ENCODE measurements at regions not wholly inside any gene's neighbourhood (a gene's known extent, or its start where the extent isn't known, plus 50 kb on each side); places are given as distances from the start of the nearest gene placed in this dataset.

DNA sequence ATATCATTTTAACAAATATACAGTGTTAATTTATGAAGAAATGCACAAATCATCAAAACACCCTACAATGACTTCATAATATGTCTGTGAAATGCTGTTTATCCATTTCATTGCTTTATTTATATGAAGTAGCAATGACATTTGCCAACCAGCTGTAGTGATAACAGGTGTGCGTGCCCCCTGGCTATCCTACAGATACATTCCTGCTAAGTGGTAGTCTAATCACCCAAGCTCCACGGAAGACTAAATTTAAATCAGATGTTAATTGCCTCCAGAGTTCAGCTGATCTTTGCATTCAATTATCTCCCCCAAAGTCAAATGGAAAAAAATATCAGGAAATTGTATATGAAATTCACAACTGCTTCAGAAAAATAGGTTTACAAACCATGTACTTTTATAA is 1164.2 kb upstream of the LRRN3 start:
- TF ChIP-seq ZNF274 (IDR thresholded peaks at IDR 0.05; ENCODE audit: low read depth, low read length): no peak
- no peak for TF ChIP-seq YY1 (IDR thresholded peaks at IDR 0.05; ENCODE audit: insufficient read depth, insufficient read length)
- no peak for TF ChIP-seq SUZ12 (IDR thresholded peaks at IDR 0.05; ENCODE audit: extremely low read depth, insufficient read depth, insufficient read length)
